ENCODE measurements at regions not wholly inside any gene's neighbourhood (a gene's known extent, or its start where the extent isn't known, plus 50 kb on each side); places are given as distances from the start of the nearest gene placed in this dataset.

- Histone ChIP-seq H4K20me1 (ENCODE audit: control insufficient read depth, insufficient read depth, insufficient read length) (no peaks in the 10 kb centered on the region), H2BK12ac (ENCODE audit: insufficient read length, low read depth, low read length) (no peak overlapping the region), H4K5ac (ENCODE audit: insufficient read length, low read depth, low read length) (no peak overlapping the region), H3T11ph (ENCODE audit: low read length) (no peak overlapping the region), H3K79me1 (ENCODE audit: insufficient read depth, low read depth, low read length, poor library complexity, severe bottlenecking) (no peaks in the 10 kb centered on the region), H3K14ac (ENCODE audit: insufficient read depth, low read length) (no peak overlapping the region), H3K23ac (ENCODE audit: insufficient read length, low read depth, low read length) (no peak overlapping the region), H2BK15ac (ENCODE audit: low read depth, low read length) (no peak overlapping the region), H3K9me3 (ENCODE audit: control insufficient read depth, low read depth, low read length) (no peaks in the 10 kb centered on the region), H2AFZ (ENCODE audit: low read length) (no peak overlapping the region), H2AK5ac (ENCODE audit: insufficient read length, low read length) (no peak overlapping the region), H3K9ac (ENCODE audit: extremely low read depth, insufficient read length, low read length) (no peak overlapping the region), H3K4me2 (ENCODE audit: insufficient read depth, insufficient read length, low read length) (no peak overlapping the region), H3K27ac (ENCODE audit: insufficient read length, low read depth, low read length) (peak overlapping the region; percentile 21), H4K8ac (replicated peaks; ENCODE audit: insufficient read length, low read depth, low read length) (no peak overlapping the region), H3K4me1 (ENCODE audit: insufficient read depth, low read length) (peaks cover 14% of the 10 kb centered on the region), H3K23me2 (ENCODE audit: insufficient read length, low read depth, low read length, poor library complexity, severe bottlenecking) (no peaks in the 10 kb centered on the region), H2BK5ac (ENCODE audit: insufficient read length, low read length) (no peak overlapping the region), H3K27me3 (ENCODE audit: insufficient read depth, low read length) (no peaks in the 10 kb centered on the region), H3K79me2 (ENCODE audit: insufficient read depth, low read length) (no peaks in the 10 kb centered on the region), H3K56ac (ENCODE audit: insufficient read length, low read depth, low read length) (no peak overlapping the region), H2BK120ac (ENCODE audit: low read depth, low read length, poor library complexity, severe bottlenecking) (no peak overlapping the region), H4K91ac (ENCODE audit: insufficient read length, low read depth, low read length) (no peak overlapping the region), H2BK20ac (ENCODE audit: low read depth, low read length, poor library complexity, severe bottlenecking) (no peak overlapping the region), H3K18ac (ENCODE audit: insufficient read length, low read depth, low read length) (no peak overlapping the region), H3K4ac (ENCODE audit: low read depth, low read length) (no peak overlapping the region)
- Mint-ChIP-seq H3K27ac (peak overlapping the region in 2 of 3 experiments; percentile 81 to 90; a peak in 6 of 7 replicates), H3K4me3 (no peak overlapping the region; a peak in 1 of 5 replicates), H3K36me3 (ENCODE audit: insufficient read depth in 1 of 3, low read depth in 3 of 3) (peaks cover 0 to 25% (median 2%) of the 10 kb centered on the region in 3 experiments; a peak in 4 of 7 replicates), H3K9me3 (peaks cover 5 to 11% of the 10 kb centered on the region in 2 experiments; a peak in 4 of 5 replicates), H3K27me3 (ENCODE audit: low read depth) (no peaks in the 10 kb centered on the region), H3K4me1 (peaks cover 52 to 62% of the 10 kb centered on the region in 2 experiments)
- TF ChIP-seq CTCF (conservative IDR thresholded peaks at IDR 0.05), result no peak
- DNase-seq, result no peak
- no CpG with 5 or more reads among the region's 1 CpG for WGBS (ENCODE audit: extremely low coverage, insufficient read length, low lambda C conversion rate)
Observed at GRCh38 chr20:16940701-16941100, 192.5 kb downstream of the OTOR start.

All from H9 (cell line).